22Rv1 (cell line): ENCODE measurements at regions not wholly inside any gene's neighbourhood (a gene's known extent, or its start where the extent isn't known, plus 50 kb on each side); places are given as distances from the start of the nearest gene placed in this dataset.

Experiments
- CTCF ChIP-seq: fragments of 450-650 bp; IDR thresholded peaks from 2 replicates; pipeline ENCODE4 v1.5.1; 2017; ENCODE audit warnings: mild to moderate bottlenecking
- ZFX ChIP-seq: fragments of 450-650 bp; IDR thresholded peaks from 2 replicates; pipeline ENCODE4 v1.6.1; 2017; ENCODE audit warnings: antibody characterized with exemption, borderline replicate concordance

- TF ChIP-seq CTCF (no peak), ZFX (no peak)
Measured at GRCh38 chr1:226497991-226498639, 50.4 kb upstream of the STUM start.
